ENCODE measurements at regions not wholly inside any gene's neighbourhood (a gene's known extent, or its start where the extent isn't known, plus 50 kb on each side); places are given as distances from the start of the nearest gene placed in this dataset.

DNA sequence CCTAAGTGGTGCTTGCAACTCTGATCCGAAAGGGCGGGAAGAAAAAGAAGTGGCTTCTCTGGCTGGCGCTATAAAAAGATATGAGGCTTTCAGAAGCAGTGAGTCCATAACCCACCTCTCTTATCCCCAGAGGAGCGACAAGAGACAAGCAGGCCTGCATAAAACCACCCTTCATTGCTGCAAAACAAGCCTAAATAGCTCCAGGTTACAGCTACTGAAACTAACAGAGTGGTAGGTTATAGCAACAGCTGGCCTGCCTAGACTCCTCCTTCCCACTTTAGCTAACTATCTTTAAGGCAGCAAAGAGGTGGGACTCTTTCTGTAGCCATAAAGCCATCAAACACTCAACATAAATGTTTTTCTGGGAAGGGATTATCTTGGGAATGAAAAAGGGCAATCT is 245.0 kb upstream of the GPR101 start:
- H3K4me3 ChIP-seq (ENCODE audit: low read depth, low read length): no peak overlapping the region
- no peak for TF ChIP-seq CTCF (IDR thresholded peaks at IDR 0.05; ENCODE audit: low read depth, low read length)

DNA sequence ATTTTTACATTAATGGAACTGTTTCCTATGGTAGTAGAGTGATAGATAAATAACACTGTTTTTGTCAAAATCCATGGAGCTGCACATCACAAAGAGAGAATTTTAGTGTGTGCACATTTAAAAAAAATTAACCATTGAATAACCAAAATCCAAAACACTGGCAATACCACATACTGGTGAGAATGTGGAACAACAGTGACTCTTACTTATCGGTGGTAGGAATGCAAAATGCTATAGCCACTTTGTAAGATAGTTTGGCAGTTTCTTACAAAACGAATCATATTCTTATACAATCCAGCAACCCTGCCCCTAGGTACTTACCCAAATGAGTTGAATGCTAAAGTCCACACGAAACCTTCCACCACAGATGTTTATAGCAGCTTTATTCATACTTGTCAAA is 229.6 kb upstream of the GPR101 start:
- no peak for TF ChIP-seq CTCF (IDR thresholded peaks at IDR 0.05; ENCODE audit: low read depth, low read length)
- H3K4me3 ChIP-seq (ENCODE audit: low read depth, low read length): no peak overlapping the region

DNA sequence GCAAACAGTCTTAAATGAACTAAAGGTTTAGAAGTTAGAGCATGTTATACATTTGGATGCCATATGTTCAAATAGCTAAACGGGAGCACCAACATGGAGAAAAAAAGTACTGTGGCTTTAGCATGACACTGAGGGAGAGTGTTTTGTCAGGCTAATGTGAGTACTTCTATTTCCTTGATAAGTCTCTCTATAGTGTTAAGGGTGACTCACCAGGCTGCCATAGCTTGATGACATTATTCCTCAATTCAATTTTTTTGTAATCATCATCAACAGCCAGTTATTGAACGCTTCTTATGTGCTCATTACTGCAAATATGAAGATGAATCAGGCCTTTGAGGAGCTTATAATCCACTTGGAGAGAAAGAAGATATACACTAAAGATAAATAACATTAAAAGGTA is 211.4 kb upstream of the GPR101 start:
- TF ChIP-seq CTCF (IDR thresholded peaks at IDR 0.05; ENCODE audit: low read depth, low read length): no peak
- H3K4me3 ChIP-seq (ENCODE audit: low read depth, low read length): no peak overlapping the region

DNA sequence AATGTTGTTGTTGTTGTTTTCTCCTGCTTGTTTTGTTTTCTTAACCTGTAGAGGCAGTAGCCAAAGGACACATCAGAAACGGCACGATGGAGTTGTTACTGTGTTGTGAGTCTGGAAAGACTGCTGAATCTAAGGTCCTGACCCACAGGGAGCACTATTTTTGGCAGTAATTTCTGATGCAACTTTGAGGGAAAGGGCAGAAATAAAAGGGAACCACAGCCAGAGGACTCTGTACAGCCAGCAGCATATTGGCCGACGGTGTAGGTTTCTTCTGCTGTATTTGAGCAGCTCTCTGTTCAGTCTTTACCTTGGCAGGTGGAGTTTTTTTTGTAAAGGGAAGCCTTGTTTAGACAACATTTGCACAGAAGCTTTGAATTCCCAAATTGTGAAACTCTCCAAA is 203.0 kb upstream of the GPR101 start:
- no peak overlapping the region for H3K4me3 ChIP-seq (ENCODE audit: low read depth, low read length)
- no peak for TF ChIP-seq CTCF (IDR thresholded peaks at IDR 0.05; ENCODE audit: low read depth, low read length)

DNA sequence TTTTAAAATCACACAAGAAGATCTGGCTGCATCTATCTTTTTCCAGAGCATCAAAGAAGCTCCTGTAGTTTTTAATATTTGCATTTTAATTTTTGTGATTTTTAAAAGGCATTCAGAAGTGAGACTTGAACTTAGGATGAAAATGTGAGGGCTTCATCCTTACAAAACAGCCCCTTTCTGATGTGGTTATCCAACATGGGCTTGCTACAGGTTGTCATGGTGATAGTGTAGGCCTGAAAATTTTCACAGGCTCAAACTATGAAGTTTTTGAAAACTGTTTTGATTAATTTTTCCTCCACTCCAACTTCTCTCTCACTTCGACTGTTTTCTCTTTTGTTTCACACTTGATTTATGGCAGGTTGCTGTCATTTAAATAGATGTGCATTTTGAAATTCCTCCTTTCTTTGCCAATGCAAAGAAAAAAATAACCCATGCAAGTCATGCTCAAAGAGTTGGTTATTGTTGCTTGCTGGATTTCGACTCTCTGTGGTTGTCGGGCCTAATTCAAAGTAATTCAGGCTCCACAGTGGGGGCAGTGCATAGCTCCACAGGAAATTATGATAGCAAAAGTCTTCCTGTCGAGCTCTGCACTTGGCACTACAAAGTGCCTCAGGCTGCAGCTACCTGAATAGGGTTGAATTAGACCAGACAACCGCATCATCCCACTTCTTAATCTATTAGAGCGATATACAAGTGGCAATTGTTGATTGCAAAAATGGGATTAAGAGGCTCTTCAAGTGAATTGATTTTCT is 201.0 kb upstream of the GPR101 start:
- no peak for TF ChIP-seq CTCF (IDR thresholded peaks at IDR 0.05; ENCODE audit: low read depth, low read length)

DNA sequence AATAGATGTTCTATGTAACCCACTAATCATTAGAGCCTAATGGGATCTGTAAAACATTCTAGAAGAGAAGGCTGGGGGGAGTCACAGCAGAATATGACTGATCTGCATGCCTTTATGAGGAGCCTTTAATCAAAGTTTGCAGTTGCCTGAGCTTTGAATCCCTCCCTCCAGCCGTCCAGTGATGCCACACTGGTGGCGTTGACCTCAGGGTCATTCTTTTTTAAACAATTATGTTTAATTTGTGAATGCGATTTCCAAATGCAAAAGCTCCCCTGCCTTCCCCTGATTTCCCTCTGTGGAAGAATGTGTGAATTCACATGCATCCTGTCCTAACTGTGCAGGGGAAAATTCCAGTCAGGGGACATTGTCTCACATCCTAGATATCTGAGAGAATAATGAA is 199.7 kb upstream of the GPR101 start:
- no peak for TF ChIP-seq CTCF (IDR thresholded peaks at IDR 0.05; ENCODE audit: low read depth, low read length)
- no peak overlapping the region for H3K4me3 ChIP-seq (ENCODE audit: low read depth, low read length)

More for the DNA sequence above, 201.0 kb upstream of the GPR101 start:
- no peak overlapping the region for H3K4me3 ChIP-seq (ENCODE audit: low read depth, low read length)

GRCh38 chrX:137227151-137227550 is 193.4 kb upstream of the GPR101 start:
- TF ChIP-seq CTCF (IDR thresholded peaks at IDR 0.05; ENCODE audit: low read depth, low read length): no peak

More at GRCh38 chrX:137227151-137227550, 193.4 kb upstream of the GPR101 start:
- H3K4me3 ChIP-seq (ENCODE audit: low read depth, low read length): no peak overlapping the region
